ENCODE measurements at regions not wholly inside any gene's neighbourhood (a gene's known extent, or its start where the extent isn't known, plus 50 kb on each side); places are given as distances from the start of the nearest gene placed in this dataset.

DNA sequence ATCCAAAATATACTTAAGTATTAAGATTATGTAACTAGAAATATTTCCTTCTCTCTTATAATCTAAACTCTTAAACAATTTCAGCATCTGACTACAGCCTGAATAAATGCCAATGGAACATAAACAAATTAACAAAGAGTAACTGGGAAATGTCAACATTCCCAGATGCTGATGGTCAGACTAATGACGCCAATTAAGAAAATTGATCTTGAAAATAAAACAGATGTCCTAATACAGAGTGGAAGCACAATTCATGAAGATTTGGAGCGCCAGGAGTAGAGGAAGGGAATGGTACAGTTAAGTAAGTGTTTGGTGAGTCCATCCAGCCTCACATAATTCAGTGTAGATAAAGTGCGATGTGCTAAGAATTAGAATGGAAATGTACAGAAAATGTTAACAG is 203.7 kb upstream of the NWD2 start:
- TF ChIP-seq, protein P1, sequence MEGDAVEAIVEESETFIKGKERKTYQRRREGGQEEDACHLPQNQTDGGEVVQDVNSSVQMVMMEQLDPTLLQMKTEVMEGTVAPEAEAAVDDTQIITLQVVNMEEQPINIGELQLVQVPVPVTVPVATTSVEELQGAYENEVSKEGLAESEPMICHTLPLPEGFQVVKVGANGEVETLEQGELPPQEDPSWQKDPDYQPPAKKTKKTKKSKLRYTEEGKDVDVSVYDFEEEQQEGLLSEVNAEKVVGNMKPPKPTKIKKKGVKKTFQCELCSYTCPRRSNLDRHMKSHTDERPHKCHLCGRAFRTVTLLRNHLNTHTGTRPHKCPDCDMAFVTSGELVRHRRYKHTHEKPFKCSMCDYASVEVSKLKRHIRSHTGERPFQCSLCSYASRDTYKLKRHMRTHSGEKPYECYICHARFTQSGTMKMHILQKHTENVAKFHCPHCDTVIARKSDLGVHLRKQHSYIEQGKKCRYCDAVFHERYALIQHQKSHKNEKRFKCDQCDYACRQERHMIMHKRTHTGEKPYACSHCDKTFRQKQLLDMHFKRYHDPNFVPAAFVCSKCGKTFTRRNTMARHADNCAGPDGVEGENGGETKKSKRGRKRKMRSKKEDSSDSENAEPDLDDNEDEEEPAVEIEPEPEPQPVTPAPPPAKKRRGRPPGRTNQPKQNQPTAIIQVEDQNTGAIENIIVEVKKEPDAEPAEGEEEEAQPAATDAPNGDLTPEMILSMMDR (IDR thresholded peaks at IDR 0.05; ENCODE audit: low read depth, low read length, poor library complexity, severe bottlenecking), result no peak
- TF ChIP-seq EZH2phosphoT487 (IDR thresholded peaks at IDR 0.05; ENCODE audit: borderline replicate concordance, low read length), result no peak
